ENCODE measurements at regions not wholly inside any gene's neighbourhood (a gene's known extent, or its start where the extent isn't known, plus 50 kb on each side); places are given as distances from the start of the nearest gene placed in this dataset.

- TF ChIP-seq CTCF (optimal IDR thresholded peaks at IDR 0.05 in 1 of 3, IDR thresholded peaks at IDR 0.05 in 1 of 3, conservative IDR thresholded peaks at IDR 0.05 in 1 of 3; ENCODE audit: extremely low read depth in 1 of 3, insufficient read depth in 2 of 3, low read length in 3 of 3) (no peak), EZH2 (IDR thresholded peaks at IDR 0.05; ENCODE audit: low read length) (no peak)
- dilution Hi-C loops (cut with MboI; ENCODE audit: extremely low pct_ligation_motif_present, low sequenced_read_pairs) = no loop called here
- no peak overlapping the region for H2AFZ ChIP-seq (ENCODE audit: control insufficient read depth, low read length)
- H3K4me3 ChIP-seq (ENCODE audit: control insufficient read depth in 2 of 3, extremely low read depth in 1 of 3, insufficient read depth in 2 of 3, low read depth in 1 of 3, low read length in 3 of 3) = no peak overlapping the region
- H3K27me3 ChIP-seq (ENCODE audit: control insufficient read depth, extremely low read depth, insufficient read depth, low read length) = no peaks in the 10 kb centered on the region
- no peaks in the 10 kb centered on the region for H3K79me2 ChIP-seq (ENCODE audit: control insufficient read depth, insufficient read depth, low read length)
- H3K9ac ChIP-seq (ENCODE audit: control insufficient read depth, extremely low read depth, insufficient read depth, low read length) = no peak overlapping the region
- FAIRE-seq (no peak), DNase-seq (ENCODE audit: low read depth, low spot score) (no peak)
- H3K9me3 ChIP-seq (ENCODE audit: control insufficient read depth, low read depth, low read length) = no peaks in the 10 kb centered on the region
- no peaks in the 10 kb centered on the region for H3K4me1 ChIP-seq (ENCODE audit: control insufficient read depth, extremely low read depth, insufficient read depth, low read length)
- H3K27ac ChIP-seq (ENCODE audit: control insufficient read depth, insufficient read depth, low read length) = no peak overlapping the region
- H4K20me1 ChIP-seq (ENCODE audit: control insufficient read depth, extremely low read depth, insufficient read depth, low read length) = no peaks in the 10 kb centered on the region
- H3K36me3 ChIP-seq (ENCODE audit: control insufficient read depth in 2 of 2, extremely low read depth in 1 of 2, insufficient read depth in 2 of 2, low read length in 2 of 2) = no peaks in the 10 kb centered on the region
- no peaks in the 10 kb centered on the region for H3K9me1 ChIP-seq (ENCODE audit: control insufficient read depth, extremely low read depth, insufficient read depth, low read length)
- no peak overlapping the region for H3K4me2 ChIP-seq (ENCODE audit: control insufficient read depth, extremely low read depth, insufficient read depth, low read depth, low read length)
These were observed 519.5 kb upstream of the CHAC2 start for GRCh38 chr2:53247956-53248735.

- no peak overlapping the region for H3K27ac ChIP-seq (ENCODE audit: control insufficient read depth, insufficient read depth, low read length)
- no peak overlapping the region for H2AFZ ChIP-seq (ENCODE audit: control insufficient read depth, low read length)
- DNase-seq (ENCODE audit: low read depth, low spot score) (no peak), FAIRE-seq (no peak)
- H3K36me3 ChIP-seq (ENCODE audit: control insufficient read depth in 2 of 2, extremely low read depth in 1 of 2, insufficient read depth in 2 of 2, low read length in 2 of 2) = no peaks in the 10 kb centered on the region
- H3K4me1 ChIP-seq (ENCODE audit: control insufficient read depth, extremely low read depth, insufficient read depth, low read length) = no peaks in the 10 kb centered on the region
- dilution Hi-C loops (cut with MboI; ENCODE audit: extremely low pct_ligation_motif_present, low sequenced_read_pairs) = no loop called here
- H3K9ac ChIP-seq (ENCODE audit: control insufficient read depth, extremely low read depth, insufficient read depth, low read length) = no peak overlapping the region
- no peak overlapping the region for H3K4me2 ChIP-seq (ENCODE audit: control insufficient read depth, extremely low read depth, insufficient read depth, low read depth, low read length)
- no peaks in the 10 kb centered on the region for H3K27me3 ChIP-seq (ENCODE audit: control insufficient read depth, extremely low read depth, insufficient read depth, low read length)
- no peaks in the 10 kb centered on the region for H3K9me3 ChIP-seq (ENCODE audit: control insufficient read depth, low read depth, low read length)
- H3K4me3 ChIP-seq (ENCODE audit: control insufficient read depth in 2 of 3, extremely low read depth in 1 of 3, insufficient read depth in 2 of 3, low read depth in 1 of 3, low read length in 3 of 3) = no peak overlapping the region
- H3K9me1 ChIP-seq (ENCODE audit: control insufficient read depth, extremely low read depth, insufficient read depth, low read length) = no peaks in the 10 kb centered on the region
- no peaks in the 10 kb centered on the region for H4K20me1 ChIP-seq (ENCODE audit: control insufficient read depth, extremely low read depth, insufficient read depth, low read length)
- TF ChIP-seq CTCF (optimal IDR thresholded peaks at IDR 0.05 in 1 of 3, IDR thresholded peaks at IDR 0.05 in 1 of 3, conservative IDR thresholded peaks at IDR 0.05 in 1 of 3; ENCODE audit: extremely low read depth in 1 of 3, insufficient read depth in 2 of 3, low read length in 3 of 3) (no peak), EZH2 (IDR thresholded peaks at IDR 0.05; ENCODE audit: low read length) (no peak)
- no peaks in the 10 kb centered on the region for H3K79me2 ChIP-seq (ENCODE audit: control insufficient read depth, insufficient read depth, low read length)
These were observed 524.2 kb upstream of the CHAC2 start for GRCh38 chr2:53243430-53243829.
